Naive thymus-derived CD4-positive, alpha-beta T cell (primary cell): ENCODE measurements at regions not wholly inside any gene's neighbourhood (a gene's known extent, or its start where the extent isn't known, plus 50 kb on each side); places are given as distances from the start of the nearest gene placed in this dataset.
"Not testable (repeated sequence)": the region's sequence is repeated elsewhere in the genome, so short reads cannot be mapped to it uniquely, and the experiment has no call there.

Experiments
- ATAC-seq: fragments of 150-1000 bp; cut with Tn5 transposase; 2 replicates; pipeline ENCODE4 v1.10.0; 2021; ENCODE audit warnings: mild to moderate bottlenecking, moderate library complexity
- CTCF ChIA-PET: fragments of 350-600 bp; sonication (Branson Sonifier 250); formaldehyde crosslinking; loops from one replicate; lab custom pipeline; 2021; ENCODE audit warnings: antibody characterized with exemption; lab: Charles Lee
- POLR2A ChIA-PET: fragments of 350-600 bp; sonication (Branson Sonifier 250); formaldehyde crosslinking; loops from one replicate; lab custom pipeline; 2021; ENCODE audit warnings: antibody characterized with exemption, inconsistent platforms; lab: Charles Lee
- DNase-seq, 9 donors: peaks; one replicate each; pipeline versions ENCODE4 v3.0.0 to v3.0.0-alpha.2; 2020 to 2022; ENCODE audit warnings: mixed read lengths in 1 of 9
- H3K27ac ChIP-seq: one replicate; pipeline ENCODE4 v1.7.0; 2013; ENCODE audit warnings: mild to moderate bottlenecking, low read depth, low read length, moderate library complexity
- H3K27me3 ChIP-seq, 2 donors: one replicate each; pipeline ENCODE4 v1.7.0; 2013; ENCODE audit warnings: low read length in 2 of 2, mild to moderate bottlenecking in 2 of 2, moderate library complexity in 2 of 2; ENCODE audit not compliant: control insufficient read depth in 2 of 2, insufficient read depth in 2 of 2
- H3K36me3 ChIP-seq, 3 experiments: 1 replicate in 2 of 3; 2 replicates in 1 of 3; pipeline ENCODE4 v1.7.0; 2013; ENCODE audit warnings: low read length in 3 of 3, mild to moderate bottlenecking in 3 of 3, moderate library complexity in 1 of 3; ENCODE audit not compliant: insufficient read depth in 3 of 3, control insufficient read depth in 2 of 3
- H3K4me1 ChIP-seq, 2 donors: one replicate each; pipeline ENCODE4 v1.7.0; 2013; ENCODE audit warnings: low read length in 2 of 2, mild to moderate bottlenecking in 2 of 2, moderate library complexity in 1 of 2; ENCODE audit not compliant: control insufficient read depth in 2 of 2, insufficient read depth in 2 of 2
- H3K4me3 ChIP-seq: 2 replicates; pipeline ENCODE4 v1.7.0; 2013; ENCODE audit warnings: mild to moderate bottlenecking, low read length
- H3K9me3 ChIP-seq, 3 experiments: 1 replicate in 2 of 3; 2 replicates in 1 of 3; pipeline ENCODE4 v1.7.0; 2013; ENCODE audit warnings: low read length in 3 of 3; ENCODE audit not compliant: control insufficient read depth in 2 of 3
- H3K27ac Mint-ChIP-seq, 9 donors: one replicate each; pipeline ENCODE4 v1.8.0; 2020 to 2022; ENCODE audit warnings: mixed read lengths in 9 of 9, mild to moderate bottlenecking in 8 of 9, moderate library complexity in 5 of 9, inconsistent platforms in 2 of 9
- H3K27me3 Mint-ChIP-seq, 5 donors: one replicate each; pipeline ENCODE4 v1.8.0; 2021 to 2022; ENCODE audit warnings: mixed read lengths in 5 of 5, mild to moderate bottlenecking in 1 of 5
- H3K36me3 Mint-ChIP-seq, 5 donors: one replicate each; pipeline ENCODE4 v1.8.0; 2020 to 2022; ENCODE audit warnings: mixed read lengths in 5 of 5, mild to moderate bottlenecking in 3 of 5, inconsistent platforms in 1 of 5
- H3K4me1 Mint-ChIP-seq, 7 donors: one replicate each; pipeline ENCODE4 v1.8.0; 2020 to 2022; ENCODE audit warnings: mixed read lengths in 7 of 7, mild to moderate bottlenecking in 3 of 7, inconsistent platforms in 1 of 7
- H3K4me3 Mint-ChIP-seq, 10 donors: one replicate each; pipeline ENCODE4 v1.8.0; 2020 to 2022; ENCODE audit warnings: mild to moderate bottlenecking in 10 of 10, mixed read lengths in 10 of 10, moderate library complexity in 6 of 10, inconsistent platforms in 2 of 10
- H3K9me3 Mint-ChIP-seq, 11 donors: one replicate each; pipeline ENCODE4 v1.8.0; 2020 to 2022; ENCODE audit warnings: mixed read lengths in 11 of 11, mild to moderate bottlenecking in 4 of 11, inconsistent platforms in 1 of 11, moderate library complexity in 1 of 11
- intact Hi-C, 2 donors: fragments of 100-400 bp; cut with micrococcal nuclease; formaldehyde crosslinking; loops; one replicate each; pipeline ENCODE4 v1.15.1; 2023

DNA sequence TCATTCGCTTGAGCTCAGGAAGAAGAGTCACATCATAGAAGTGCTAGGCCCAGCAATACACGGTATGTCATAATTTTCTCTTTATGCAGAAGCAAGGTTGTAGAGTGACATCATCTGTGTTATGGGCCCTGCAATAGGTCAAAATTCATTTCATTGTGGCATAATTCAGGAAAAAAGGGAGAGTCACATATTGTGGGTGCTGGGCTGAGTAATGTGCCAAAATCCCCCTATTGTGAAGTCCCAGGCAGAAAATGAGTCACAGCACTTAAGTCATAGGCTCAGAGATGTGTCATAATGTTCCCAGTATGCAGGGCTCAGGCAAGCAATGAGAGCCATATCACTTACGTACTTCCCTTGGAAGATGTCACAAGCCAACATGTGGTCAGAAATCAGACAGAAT lies 1092.6 kb upstream of the AMELY start:
- Mint-ChIP-seq H3K4me3 (no peak overlapping the region), H3K27ac (no peak overlapping the region), H3K9me3 (peaks cover 0 to 6% (median 0%) of the 10 kb centered on the region in 11 donors), H3K36me3 (no peaks in the 10 kb centered on the region), H3K4me1 (peaks cover 0 to 2% (median 0%) of the 10 kb centered on the region in 7 donors), H3K27me3 (no peaks in the 10 kb centered on the region)
- no peak overlapping the region for H3K4me3 ChIP-seq
- H3K27ac ChIP-seq, result no peak overlapping the region
- DNase-seq (no peak), ATAC-seq (no peak)
- H3K27me3 ChIP-seq, result no peaks in the 10 kb centered on the region
- H3K4me1 ChIP-seq, result no peaks in the 10 kb centered on the region
- intact Hi-C loops, result no loop called here
- ChIA-PET CTCF (no interaction called here), POLR2A (no interaction called here)
- no peaks in the 10 kb centered on the region for H3K9me3 ChIP-seq
- H3K36me3 ChIP-seq, result no peaks in the 10 kb centered on the region

DNA sequence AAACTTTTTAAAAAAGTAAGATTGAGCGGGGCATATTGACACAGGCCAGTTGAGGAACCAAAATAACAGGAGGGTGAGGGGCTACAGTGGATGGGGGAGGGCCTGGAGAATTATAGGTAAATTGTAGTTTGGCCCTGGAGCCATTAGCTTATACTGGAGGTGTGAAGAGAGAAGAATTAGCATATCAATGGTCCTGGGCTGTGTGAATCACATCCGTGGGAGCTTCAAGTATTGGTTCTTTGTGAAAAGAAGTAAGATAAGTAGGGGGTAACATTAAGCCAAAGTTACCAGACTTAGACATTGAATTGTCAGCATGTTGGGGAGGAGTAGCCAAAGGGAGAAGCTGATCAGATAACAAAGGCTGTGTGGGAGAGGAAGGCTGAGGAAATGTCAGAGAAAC lies 1085.2 kb upstream of the AMELY start:
- Histone ChIP-seq H3K36me3 (no peaks in the 10 kb centered on the region), H3K27me3 (no peaks in the 10 kb centered on the region), H3K27ac (no peak overlapping the region), H3K9me3 (no peaks in the 10 kb centered on the region), H3K4me3 (no peak overlapping the region), H3K4me1 (no peaks in the 10 kb centered on the region)
- DNase-seq, result no peak
- no peak overlapping the region for H3K4me3 Mint-ChIP-seq
- no peaks in the 10 kb centered on the region for H3K27me3 Mint-ChIP-seq
- H3K4me1 Mint-ChIP-seq, result no peaks in the 10 kb centered on the region
- H3K36me3 Mint-ChIP-seq, result no peaks in the 10 kb centered on the region
- CTCF ChIA-PET, result no interaction called here
- ATAC-seq, result no peak
- H3K9me3 Mint-ChIP-seq, result peaks cover 0 to 8% (median 0%) of the 10 kb centered on the region in 11 donors
- intact Hi-C loops, result no loop called here
- POLR2A ChIA-PET, result no interaction called here
- H3K27ac Mint-ChIP-seq, result no peak overlapping the region

- H3K27ac Mint-ChIP-seq, POLR2A ChIA-PET, intact Hi-C loops, H3K9me3 ChIP-seq, CTCF ChIA-PET, H3K36me3 Mint-ChIP-seq, H3K27ac ChIP-seq, ATAC-seq, H3K4me1 ChIP-seq, H3K27me3 Mint-ChIP-seq, H3K27me3 ChIP-seq, H3K4me1 Mint-ChIP-seq, DNase-seq, H3K4me3 Mint-ChIP-seq, H3K36me3 ChIP-seq, H3K4me3 ChIP-seq: not testable (repeated sequence)
- H3K9me3 Mint-ChIP-seq, result peaks cover 0 to 11% (median 0%) of the 10 kb centered on the region in 11 donors
Observed at GRCh38 chrY:7994781-7995180, 1083.2 kb upstream of the AMELY start.

DNA sequence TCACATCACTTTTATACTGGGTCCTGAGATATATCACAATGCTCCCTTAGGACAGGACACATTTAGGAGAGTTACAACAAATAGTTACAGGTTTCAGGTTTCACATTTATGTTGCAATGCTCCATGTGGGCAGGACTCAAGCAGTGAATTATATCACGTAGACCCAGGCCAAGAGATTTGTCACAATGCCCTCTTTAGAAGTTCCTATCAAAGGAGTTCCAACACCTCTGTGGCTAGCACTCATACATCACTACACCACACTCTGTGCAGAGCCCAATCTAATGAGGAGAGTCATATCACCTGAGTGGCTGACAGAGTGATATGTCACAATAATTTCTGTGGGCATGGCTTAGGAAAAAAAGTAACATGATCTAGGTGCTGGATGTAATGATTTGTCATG lies 1068.2 kb upstream of the AMELY start:
- Histone ChIP-seq H3K36me3 (no peaks in the 10 kb centered on the region), H3K27me3 (no peaks in the 10 kb centered on the region), H3K9me3 (no peaks in the 10 kb centered on the region), H3K27ac (no peak overlapping the region), H3K4me1 (no peaks in the 10 kb centered on the region), H3K4me3 (no peak overlapping the region)
- no peak for DNase-seq
- intact Hi-C loops, result no loop called here
- Mint-ChIP-seq H3K9me3 (peaks cover 0 to 5% (median 0%) of the 10 kb centered on the region in 11 donors), H3K27me3 (no peaks in the 10 kb centered on the region), H3K4me1 (no peaks in the 10 kb centered on the region), H3K4me3 (no peak overlapping the region), H3K36me3 (no peaks in the 10 kb centered on the region), H3K27ac (no peak overlapping the region)
- ChIA-PET POLR2A (no interaction called here), CTCF (no interaction called here)
- no peak for ATAC-seq

DNA sequence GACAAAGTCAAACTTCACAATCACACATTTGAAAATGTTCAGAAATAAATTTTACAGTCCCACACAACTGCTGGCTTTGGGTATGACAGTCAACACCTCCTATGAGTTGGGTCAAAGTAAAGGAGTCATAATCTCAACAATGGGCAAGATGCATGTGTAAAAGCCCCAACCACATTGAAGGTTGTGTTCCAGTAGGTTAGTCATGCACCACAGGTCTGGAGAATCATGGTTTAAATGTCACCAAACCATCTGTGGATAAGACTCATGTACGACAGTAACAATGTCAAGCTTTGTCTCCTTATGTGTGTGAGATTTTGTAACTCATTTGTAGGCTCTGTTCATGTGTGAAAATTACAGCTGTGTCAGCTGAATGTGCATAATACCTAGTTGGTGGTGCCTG lies 1065.7 kb upstream of the AMELY start:
- no peak for ATAC-seq
- H3K27me3 ChIP-seq, result no peaks in the 10 kb centered on the region
- no peaks in the 10 kb centered on the region for H3K4me1 Mint-ChIP-seq
- H3K4me3 Mint-ChIP-seq, result no peak overlapping the region
- ChIA-PET POLR2A (no interaction called here), CTCF (no interaction called here)
- intact Hi-C loops, result no loop called here
- no peak overlapping the region for H3K27ac Mint-ChIP-seq
- DNase-seq, result no peak
- no peak overlapping the region for H3K4me3 ChIP-seq
- no peaks in the 10 kb centered on the region for H3K36me3 ChIP-seq
- no peaks in the 10 kb centered on the region for H3K27me3 Mint-ChIP-seq
- peaks cover 0 to 5% (median 0%) of the 10 kb centered on the region in 11 donors for H3K9me3 Mint-ChIP-seq
- H3K9me3 ChIP-seq, result no peaks in the 10 kb centered on the region
- no peaks in the 10 kb centered on the region for H3K36me3 Mint-ChIP-seq
- H3K4me1 ChIP-seq, result no peaks in the 10 kb centered on the region
- H3K27ac ChIP-seq, result no peak overlapping the region

DNA sequence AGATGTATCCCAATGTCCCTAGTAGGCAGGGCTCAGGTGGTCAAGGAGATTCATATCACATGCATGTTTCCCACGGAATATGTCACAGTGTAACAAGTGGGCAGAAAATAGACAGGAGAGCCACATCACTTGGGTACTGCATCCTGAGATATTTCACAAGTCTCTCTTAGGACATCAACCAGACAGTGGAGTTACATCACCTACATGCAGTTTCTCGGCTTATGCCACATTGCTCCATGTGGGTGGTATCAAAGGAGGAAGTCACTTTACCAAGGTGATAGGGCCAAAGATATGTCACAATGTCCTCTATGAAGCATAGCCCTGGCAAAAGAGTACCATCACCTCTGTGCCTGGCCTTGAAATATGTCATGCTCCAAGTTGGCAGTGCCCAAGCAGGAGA lies 1056.7 kb upstream of the AMELY start:
- CTCF ChIA-PET, result no interaction called here
- DNase-seq (no peak), ATAC-seq (no peak)
- no peaks in the 10 kb centered on the region for H3K27me3 ChIP-seq
- no peak overlapping the region for H3K4me3 Mint-ChIP-seq
- H3K4me3 ChIP-seq, result no peak overlapping the region
- no peaks in the 10 kb centered on the region for H3K4me1 ChIP-seq
- no peaks in the 10 kb centered on the region for H3K4me1 Mint-ChIP-seq
- POLR2A ChIA-PET, result no interaction called here
- no peaks in the 10 kb centered on the region for H3K27me3 Mint-ChIP-seq
- H3K27ac Mint-ChIP-seq, result no peak overlapping the region
- no peaks in the 10 kb centered on the region for H3K9me3 Mint-ChIP-seq
- H3K9me3 ChIP-seq, result no peaks in the 10 kb centered on the region
- no peak overlapping the region for H3K27ac ChIP-seq
- intact Hi-C loops, result no loop called here
- H3K36me3 Mint-ChIP-seq, result no peaks in the 10 kb centered on the region
- H3K36me3 ChIP-seq, result no peaks in the 10 kb centered on the region

- H3K4me1 ChIP-seq, result no peaks in the 10 kb centered on the region
- ATAC-seq (no peak), DNase-seq (no peak)
- H3K4me3 ChIP-seq, result no peak overlapping the region
- H3K9me3 ChIP-seq, result no peaks in the 10 kb centered on the region
- intact Hi-C loops, result no loop called here
- Mint-ChIP-seq H3K27ac (no peak overlapping the region), H3K27me3 (no peaks in the 10 kb centered on the region), H3K9me3 (no peaks in the 10 kb centered on the region), H3K4me3 (no peak overlapping the region), H3K4me1 (no peaks in the 10 kb centered on the region), H3K36me3 (no peaks in the 10 kb centered on the region)
- no peaks in the 10 kb centered on the region for H3K36me3 ChIP-seq
- H3K27me3 ChIP-seq, result no peaks in the 10 kb centered on the region
- H3K27ac ChIP-seq, result no peak overlapping the region
- CTCF ChIA-PET, result no interaction called here
- POLR2A ChIA-PET, result no interaction called here
Observed at GRCh38 chrY:7966916-7967315, 1055.4 kb upstream of the AMELY start.
